ENCODE measurements at regions not wholly inside any gene's neighbourhood (a gene's known extent, or its start where the extent isn't known, plus 50 kb on each side); places are given as distances from the start of the nearest gene placed in this dataset.

DNA sequence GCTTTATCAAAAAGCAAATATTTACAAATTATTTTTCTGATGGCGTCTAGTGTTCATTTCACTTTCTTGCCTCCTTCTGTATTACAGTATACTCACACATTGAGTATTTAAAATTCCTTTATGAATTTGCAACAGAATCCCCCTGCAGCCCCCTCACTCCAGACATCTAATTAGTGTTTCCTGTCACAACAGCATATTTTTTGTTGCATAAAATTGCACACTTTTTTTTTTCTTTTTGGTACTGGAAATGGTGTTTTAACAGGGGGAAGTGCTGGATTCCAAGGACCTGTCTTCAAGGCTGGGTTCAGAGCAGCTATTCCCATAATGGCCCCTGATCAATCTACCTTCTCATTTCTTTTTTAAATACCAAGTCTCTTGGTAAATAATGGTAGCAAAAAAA, 184.3 kb upstream of the HMCN1 start:
- Histone ChIP-seq H3K79me2 (ENCODE audit: control insufficient read depth, low read length) (no peaks in the 10 kb centered on the region), H3K9me2 (replicated peaks; ENCODE audit: control insufficient read depth, low read length) (no peaks in the 10 kb centered on the region), H3K27ac (ENCODE audit: low read depth, low read length) (no peak overlapping the region), H4K20me1 (ENCODE audit: control insufficient read depth, insufficient read depth, low read depth, low read length) (no peaks in the 10 kb centered on the region), H3K4me3 (ENCODE audit: low read length) (no peak overlapping the region), H3K4me1 (ENCODE audit: control insufficient read depth, low read length) (no peaks in the 10 kb centered on the region), H3K9me3 (ENCODE audit: control insufficient read depth, insufficient read depth, low read length) (no peaks in the 10 kb centered on the region), H3K36me3 (ENCODE audit: control insufficient read depth, low read length) (no peaks in the 10 kb centered on the region), H3F3A (ENCODE audit: control insufficient read depth, insufficient read depth) (no peaks in the 10 kb centered on the region), H3K4me2 (ENCODE audit: low read length) (no peak overlapping the region), H3K27me3 (ENCODE audit: control insufficient read depth, low read length) (no peaks in the 10 kb centered on the region)
- TF ChIP-seq, protein P1, sequence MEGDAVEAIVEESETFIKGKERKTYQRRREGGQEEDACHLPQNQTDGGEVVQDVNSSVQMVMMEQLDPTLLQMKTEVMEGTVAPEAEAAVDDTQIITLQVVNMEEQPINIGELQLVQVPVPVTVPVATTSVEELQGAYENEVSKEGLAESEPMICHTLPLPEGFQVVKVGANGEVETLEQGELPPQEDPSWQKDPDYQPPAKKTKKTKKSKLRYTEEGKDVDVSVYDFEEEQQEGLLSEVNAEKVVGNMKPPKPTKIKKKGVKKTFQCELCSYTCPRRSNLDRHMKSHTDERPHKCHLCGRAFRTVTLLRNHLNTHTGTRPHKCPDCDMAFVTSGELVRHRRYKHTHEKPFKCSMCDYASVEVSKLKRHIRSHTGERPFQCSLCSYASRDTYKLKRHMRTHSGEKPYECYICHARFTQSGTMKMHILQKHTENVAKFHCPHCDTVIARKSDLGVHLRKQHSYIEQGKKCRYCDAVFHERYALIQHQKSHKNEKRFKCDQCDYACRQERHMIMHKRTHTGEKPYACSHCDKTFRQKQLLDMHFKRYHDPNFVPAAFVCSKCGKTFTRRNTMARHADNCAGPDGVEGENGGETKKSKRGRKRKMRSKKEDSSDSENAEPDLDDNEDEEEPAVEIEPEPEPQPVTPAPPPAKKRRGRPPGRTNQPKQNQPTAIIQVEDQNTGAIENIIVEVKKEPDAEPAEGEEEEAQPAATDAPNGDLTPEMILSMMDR (IDR thresholded peaks at IDR 0.05; ENCODE audit: low read depth, low read length, poor library complexity, severe bottlenecking) = no peak
- no peak for TF ChIP-seq EZH2phosphoT487 (IDR thresholded peaks at IDR 0.05; ENCODE audit: borderline replicate concordance, low read length)

GRCh38 chr1:185546029-185546428, 188.2 kb upstream of the HMCN1 start:
- Histone ChIP-seq H3K27me3 (ENCODE audit: control insufficient read depth, low read length) (no peaks in the 10 kb centered on the region), H3K4me3 (ENCODE audit: low read length) (no peak overlapping the region), H3K4me1 (ENCODE audit: control insufficient read depth, low read length) (no peaks in the 10 kb centered on the region), H3K27ac (ENCODE audit: low read depth, low read length) (no peak overlapping the region), H3K9me2 (replicated peaks; ENCODE audit: control insufficient read depth, low read length) (no peaks in the 10 kb centered on the region), H3F3A (ENCODE audit: control insufficient read depth, insufficient read depth) (no peaks in the 10 kb centered on the region), H3K36me3 (ENCODE audit: control insufficient read depth, low read length) (no peaks in the 10 kb centered on the region), H3K9me3 (ENCODE audit: control insufficient read depth, insufficient read depth, low read length) (no peaks in the 10 kb centered on the region), H4K20me1 (ENCODE audit: control insufficient read depth, insufficient read depth, low read depth, low read length) (no peaks in the 10 kb centered on the region), H3K4me2 (ENCODE audit: low read length) (no peak overlapping the region), H3K79me2 (ENCODE audit: control insufficient read depth, low read length) (no peaks in the 10 kb centered on the region)
- TF ChIP-seq, protein P1 (IDR thresholded peaks at IDR 0.05; ENCODE audit: low read depth, low read length, poor library complexity, severe bottlenecking) = no peak

- Histone ChIP-seq H3K9me3 (ENCODE audit: control insufficient read depth, insufficient read depth, low read length) (no peaks in the 10 kb centered on the region), H3K79me2 (ENCODE audit: control insufficient read depth, low read length) (no peaks in the 10 kb centered on the region), H3K4me1 (ENCODE audit: control insufficient read depth, low read length) (no peaks in the 10 kb centered on the region), H3K27me3 (ENCODE audit: control insufficient read depth, low read length) (no peaks in the 10 kb centered on the region), H3K9me2 (replicated peaks; ENCODE audit: control insufficient read depth, low read length) (no peaks in the 10 kb centered on the region), H3K36me3 (ENCODE audit: control insufficient read depth, low read length) (no peaks in the 10 kb centered on the region), H4K20me1 (ENCODE audit: control insufficient read depth, insufficient read depth, low read depth, low read length) (no peaks in the 10 kb centered on the region), H3K27ac (ENCODE audit: low read depth, low read length) (no peak overlapping the region), H3F3A (ENCODE audit: control insufficient read depth, insufficient read depth) (no peaks in the 10 kb centered on the region), H3K4me3 (ENCODE audit: low read length) (no peak overlapping the region), H3K4me2 (ENCODE audit: low read length) (no peak overlapping the region)
- TF ChIP-seq, protein P1 (IDR thresholded peaks at IDR 0.05; ENCODE audit: low read depth, low read length, poor library complexity, severe bottlenecking) = no peak
- TF ChIP-seq EZH2phosphoT487 (IDR thresholded peaks at IDR 0.05; ENCODE audit: borderline replicate concordance, low read length) = no peak
Observed at GRCh38 chr1:185541871-185542301, 192.3 kb upstream of the HMCN1 start.

DNA sequence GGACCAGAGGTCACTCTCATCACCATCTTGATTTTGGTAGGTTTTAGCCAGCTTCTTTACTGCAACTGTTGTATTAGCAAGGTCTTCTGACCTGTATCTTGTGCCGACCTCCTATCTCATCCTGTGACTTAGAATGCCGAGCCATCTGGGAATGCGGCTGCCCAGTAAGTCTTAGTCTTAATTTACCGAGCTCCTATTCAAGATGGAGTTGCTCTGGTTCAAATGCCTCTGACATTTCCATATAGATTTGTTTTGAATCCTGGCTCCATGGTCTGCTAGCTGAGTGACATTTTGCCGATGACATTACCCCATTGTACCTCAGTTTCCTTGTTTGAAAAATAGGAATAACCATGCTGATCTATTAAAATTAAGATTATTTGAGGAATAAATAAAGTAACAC, 193.9 kb upstream of the HMCN1 start:
- no peaks in the 10 kb centered on the region for H3K79me2 ChIP-seq (ENCODE audit: control insufficient read depth, low read length)
- no peaks in the 10 kb centered on the region for H3K4me1 ChIP-seq (ENCODE audit: control insufficient read depth, low read length)
- no peak overlapping the region for H3K27ac ChIP-seq (ENCODE audit: low read depth, low read length)
- no peaks in the 10 kb centered on the region for H3K9me3 ChIP-seq (ENCODE audit: control insufficient read depth, insufficient read depth, low read length)
- H4K20me1 ChIP-seq (ENCODE audit: control insufficient read depth, insufficient read depth, low read depth, low read length) = no peaks in the 10 kb centered on the region
- H3K4me2 ChIP-seq (ENCODE audit: low read length) = no peak overlapping the region
- no peaks in the 10 kb centered on the region for H3K27me3 ChIP-seq (ENCODE audit: control insufficient read depth, low read length)
- no peaks in the 10 kb centered on the region for H3K9me2 ChIP-seq (replicated peaks; ENCODE audit: control insufficient read depth, low read length)
- TF ChIP-seq EZH2phosphoT487 (IDR thresholded peaks at IDR 0.05; ENCODE audit: borderline replicate concordance, low read length) = no peak
- TF ChIP-seq, protein P1 (IDR thresholded peaks at IDR 0.05; ENCODE audit: low read depth, low read length, poor library complexity, severe bottlenecking) = no peak
- no peaks in the 10 kb centered on the region for H3F3A ChIP-seq (ENCODE audit: control insufficient read depth, insufficient read depth)
- no peak overlapping the region for H3K4me3 ChIP-seq (ENCODE audit: low read length)
- H3K36me3 ChIP-seq (ENCODE audit: control insufficient read depth, low read length) = no peaks in the 10 kb centered on the region
